Cardiac muscle cell (in vitro differentiated cells and primary cell): ENCODE measurements at regions not wholly inside any gene's neighbourhood (a gene's known extent, or its start where the extent isn't known, plus 50 kb on each side); places are given as distances from the start of the nearest gene placed in this dataset.
A peak's percentile ranks its signal among the peaks of the same experiment; 100 is the strongest.

Experiments used
- DNase-seq, 2 donors: peaks; one replicate each; pipeline versions ENCODE4 v3.0.0 to v3.0.0-alpha.2; 2010 to 2017; ENCODE audit warnings: low read depth in 1 of 2, low spot score in 1 of 2
- H3K27ac ChIP-seq: fragments of 200-600 bp; sonication (generic); 2 replicates; pipeline ENCODE4 v1.5.1; 2016
- H3K27me3 ChIP-seq: fragments of 200-600 bp; sonication (generic); 2 replicates; pipeline ENCODE4 v1.6.0; 2016; ENCODE audit warnings: control low read depth
- H3K36me3 ChIP-seq: fragments of 200-600 bp; sonication (generic); 2 replicates; pipeline ENCODE4 v1.5.1; 2016; ENCODE audit warnings: control low read depth
- H3K4me1 ChIP-seq: fragments of 200-600 bp; sonication (generic); 2 replicates; pipeline ENCODE4 v1.8.1; 2017; ENCODE audit warnings: low read depth, mild to moderate bottlenecking, mixed run types
- H3K4me3 ChIP-seq: fragments of 200-600 bp; sonication (generic); 2 replicates; pipeline ENCODE4 v1.5.1; 2016; ENCODE audit warnings: mild to moderate bottlenecking
- H3K9me3 ChIP-seq: fragments of 200-600 bp; sonication (generic); 2 replicates; pipeline ENCODE4 v1.5.1; 2017; ENCODE audit warnings: low read depth, mild to moderate bottlenecking, control low read depth
- TF ChIP-seq, protein P1 (sequence below): IDR thresholded peaks from 2 replicates; pipeline ENCODE4 v1.5.1; 2012; ENCODE audit warnings: low read depth, mild to moderate bottlenecking, low read length

- no peak overlapping the region for H3K27ac ChIP-seq
- no peak for DNase-seq
- H3K4me1 ChIP-seq: no peaks in the 10 kb centered on the region
- H3K9me3 ChIP-seq: no peaks in the 10 kb centered on the region
- no peaks in the 10 kb centered on the region for H3K36me3 ChIP-seq
- TF ChIP-seq, protein P1, sequence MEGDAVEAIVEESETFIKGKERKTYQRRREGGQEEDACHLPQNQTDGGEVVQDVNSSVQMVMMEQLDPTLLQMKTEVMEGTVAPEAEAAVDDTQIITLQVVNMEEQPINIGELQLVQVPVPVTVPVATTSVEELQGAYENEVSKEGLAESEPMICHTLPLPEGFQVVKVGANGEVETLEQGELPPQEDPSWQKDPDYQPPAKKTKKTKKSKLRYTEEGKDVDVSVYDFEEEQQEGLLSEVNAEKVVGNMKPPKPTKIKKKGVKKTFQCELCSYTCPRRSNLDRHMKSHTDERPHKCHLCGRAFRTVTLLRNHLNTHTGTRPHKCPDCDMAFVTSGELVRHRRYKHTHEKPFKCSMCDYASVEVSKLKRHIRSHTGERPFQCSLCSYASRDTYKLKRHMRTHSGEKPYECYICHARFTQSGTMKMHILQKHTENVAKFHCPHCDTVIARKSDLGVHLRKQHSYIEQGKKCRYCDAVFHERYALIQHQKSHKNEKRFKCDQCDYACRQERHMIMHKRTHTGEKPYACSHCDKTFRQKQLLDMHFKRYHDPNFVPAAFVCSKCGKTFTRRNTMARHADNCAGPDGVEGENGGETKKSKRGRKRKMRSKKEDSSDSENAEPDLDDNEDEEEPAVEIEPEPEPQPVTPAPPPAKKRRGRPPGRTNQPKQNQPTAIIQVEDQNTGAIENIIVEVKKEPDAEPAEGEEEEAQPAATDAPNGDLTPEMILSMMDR: no peak
- H3K4me3 ChIP-seq: no peak overlapping the region
- H3K27me3 ChIP-seq: no peaks in the 10 kb centered on the region
Measured at GRCh38 chr5:153122403-153122802, 368.1 kb upstream of the GRIA1 start.

GRCh38 chr5:153130296-153130695 lies 360.2 kb upstream of the GRIA1 start:
- TF ChIP-seq, protein P1: no peak
- DNase-seq: no peak
- no peak overlapping the region for H3K27ac ChIP-seq

GRCh38 chr5:153135411-153135810 lies 355.1 kb upstream of the GRIA1 start:
- DNase-seq: no peak
- H3K36me3 ChIP-seq: no peaks in the 10 kb centered on the region
- TF ChIP-seq, protein P1: no peak
- H3K27ac ChIP-seq: no peak overlapping the region
- H3K27me3 ChIP-seq: no peaks in the 10 kb centered on the region
- H3K4me1 ChIP-seq: peaks cover 8% of the 10 kb centered on the region
- no peak overlapping the region for H3K4me3 ChIP-seq
- no peaks in the 10 kb centered on the region for H3K9me3 ChIP-seq

More at GRCh38 chr5:153130296-153130695, 360.2 kb upstream of the GRIA1 start:
- no peak overlapping the region for H3K4me3 ChIP-seq
- H3K4me1 ChIP-seq: peaks cover 8% of the 10 kb centered on the region
- no peaks in the 10 kb centered on the region for H3K27me3 ChIP-seq
- H3K36me3 ChIP-seq: no peaks in the 10 kb centered on the region
- no peaks in the 10 kb centered on the region for H3K9me3 ChIP-seq

GRCh38 chr5:153136910-153137614 lies 353.4 kb upstream of the GRIA1 start:
- H3K4me3 ChIP-seq: no peak overlapping the region
- no peak for DNase-seq
- no peaks in the 10 kb centered on the region for H3K9me3 ChIP-seq
- H3K4me1 ChIP-seq: peaks cover 8% of the 10 kb centered on the region
- H3K36me3 ChIP-seq: no peaks in the 10 kb centered on the region
- H3K27ac ChIP-seq: no peak overlapping the region
- no peaks in the 10 kb centered on the region for H3K27me3 ChIP-seq
- TF ChIP-seq, protein P1: no peak

- Histone ChIP-seq H3K27ac (no peak overlapping the region), H3K4me3 (no peak overlapping the region), H3K9me3 (no peaks in the 10 kb centered on the region), H3K4me1 (no peaks in the 10 kb centered on the region), H3K36me3 (no peaks in the 10 kb centered on the region), H3K27me3 (no peaks in the 10 kb centered on the region)
- peak; percentile 73 to 76 for DNase-seq
- TF ChIP-seq, protein P1: peak; percentile 71
Measured at GRCh38 chr5:153147891-153148623, 342.4 kb upstream of the GRIA1 start.
